ENCODE measurements at regions not wholly inside any gene's neighbourhood (a gene's known extent, or its start where the extent isn't known, plus 50 kb on each side); places are given as distances from the start of the nearest gene placed in this dataset.
"Not testable (repeated sequence)": the region's sequence is repeated elsewhere in the genome, so short reads cannot be mapped to it uniquely, and the experiment has no call there.

DNA sequence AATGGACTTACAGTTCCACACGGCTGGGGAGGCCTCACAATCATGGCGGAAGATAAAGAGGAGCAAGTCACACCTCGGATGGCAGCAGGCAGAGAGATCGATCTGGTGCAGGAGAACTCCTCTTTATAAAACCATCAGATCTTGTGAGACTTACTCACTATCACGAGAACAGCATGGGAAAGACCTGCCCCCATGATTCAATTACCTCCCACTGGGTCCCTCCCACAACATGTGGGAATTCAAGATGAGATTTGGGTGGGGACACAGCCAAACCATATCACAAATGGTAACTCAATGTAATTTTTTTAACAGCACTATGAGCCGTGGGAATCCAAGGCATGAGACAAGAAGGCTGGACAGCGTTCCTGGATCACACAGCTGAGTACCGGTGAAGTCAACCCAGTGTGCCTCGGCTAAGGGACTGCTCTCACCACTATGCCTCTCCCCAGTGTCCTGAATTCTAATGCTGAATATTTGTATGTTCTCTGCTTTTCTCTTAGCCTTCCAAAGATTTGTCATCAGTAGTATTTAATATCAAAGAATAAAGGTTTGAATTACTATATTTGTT, 84.3 kb downstream of the IRS2 start:
- DNase-seq; H3K4me1 ChIP-seq (ENCODE audit: control insufficient read depth, insufficient read depth, low read length, poor library complexity, severe bottlenecking): not testable (repeated sequence)

DNA sequence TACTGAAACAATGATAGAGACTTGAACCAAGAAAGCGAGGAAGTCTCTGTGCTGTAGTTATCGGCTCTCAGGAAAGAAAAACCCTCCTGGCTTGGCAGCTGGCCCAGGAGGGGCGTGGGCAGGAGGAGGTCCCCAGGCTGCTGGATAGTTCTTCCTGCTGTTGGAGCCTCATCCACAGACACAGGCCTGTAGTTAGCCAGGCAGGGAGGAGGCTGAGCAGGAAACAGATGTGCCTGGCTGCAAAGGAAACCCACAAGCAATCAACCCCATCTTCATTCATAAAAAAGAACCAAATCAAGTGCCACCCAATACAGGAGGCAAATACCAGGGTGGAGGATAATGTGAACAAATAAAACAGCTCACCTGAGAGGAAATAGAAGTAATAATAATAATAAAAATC, 86.2 kb downstream of the IRS2 start:
- H3K4me3 ChIP-seq (ENCODE audit: insufficient read depth, low read depth, low read length, poor library complexity, severe bottlenecking) = no peak overlapping the region
- no peak overlapping the region for H3K27ac ChIP-seq (ENCODE audit: insufficient read depth, low read length, poor library complexity, severe bottlenecking)
- no peak for DNase-seq
- no peaks in the 10 kb centered on the region for H3K36me3 ChIP-seq (ENCODE audit: control insufficient read depth, insufficient read depth, low read length)
- H3K27me3 ChIP-seq (replicated peaks; ENCODE audit: control insufficient read depth, insufficient read depth, low read length, poor library complexity, severe bottlenecking) = no peaks in the 10 kb centered on the region
- peaks cover 6% of the 10 kb centered on the region for H3K4me1 ChIP-seq (ENCODE audit: control insufficient read depth, insufficient read depth, low read length, poor library complexity, severe bottlenecking)
- no peaks in the 10 kb centered on the region for H3K9me3 ChIP-seq (ENCODE audit: control insufficient read depth, low read length)

More for the DNA sequence above, 84.3 kb downstream of the IRS2 start:
- not testable (repeated sequence) for H3K9me3 ChIP-seq (ENCODE audit: control insufficient read depth, low read length); H3K27me3 ChIP-seq (replicated peaks; ENCODE audit: control insufficient read depth, insufficient read depth, low read length, poor library complexity, severe bottlenecking); H3K4me3 ChIP-seq (ENCODE audit: insufficient read depth, low read depth, low read length, poor library complexity, severe bottlenecking); H3K36me3 ChIP-seq (ENCODE audit: control insufficient read depth, insufficient read depth, low read length); H3K27ac ChIP-seq (ENCODE audit: insufficient read depth, low read length, poor library complexity, severe bottlenecking)

- Histone ChIP-seq H3K27me3 (replicated peaks; ENCODE audit: control insufficient read depth, insufficient read depth, low read length, poor library complexity, severe bottlenecking) (no peaks in the 10 kb centered on the region), H3K9me3 (ENCODE audit: control insufficient read depth, low read length) (no peaks in the 10 kb centered on the region), H3K4me1 (ENCODE audit: control insufficient read depth, insufficient read depth, low read length, poor library complexity, severe bottlenecking) (peaks cover 6% of the 10 kb centered on the region), H3K36me3 (ENCODE audit: control insufficient read depth, insufficient read depth, low read length) (no peaks in the 10 kb centered on the region), H3K27ac (ENCODE audit: insufficient read depth, low read length, poor library complexity, severe bottlenecking) (no peak overlapping the region), H3K4me3 (ENCODE audit: insufficient read depth, low read depth, low read length, poor library complexity, severe bottlenecking) (no peak overlapping the region)
- no peak for DNase-seq
These were observed 86.7 kb downstream of the IRS2 start for GRCh38 chr13:109699628-109700071.

DNA sequence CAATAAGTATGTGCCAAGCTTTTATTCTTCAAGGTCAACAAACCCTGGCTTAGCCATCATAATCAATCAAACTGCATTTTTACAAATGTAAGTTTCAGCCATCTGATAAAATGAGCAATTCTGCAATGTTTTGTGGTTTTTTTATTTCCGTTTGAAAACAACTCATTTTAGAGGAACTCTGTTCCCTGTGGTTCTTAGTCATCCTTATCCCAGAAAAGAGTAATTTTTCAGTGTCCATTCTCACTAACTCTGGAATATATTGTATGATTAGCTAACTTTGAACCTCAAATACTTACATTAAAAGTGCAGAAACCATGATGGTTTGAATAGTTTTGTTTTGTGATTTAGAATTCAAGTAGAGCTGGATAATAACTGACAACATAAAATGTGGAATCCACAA, 87.6 kb downstream of the IRS2 start:
- H3K27ac ChIP-seq (ENCODE audit: insufficient read depth, low read length, poor library complexity, severe bottlenecking) = no peak overlapping the region

GRCh38 chr13:109697936-109698335, 88.4 kb downstream of the IRS2 start:
- Histone ChIP-seq H3K4me3 (ENCODE audit: insufficient read depth, low read depth, low read length, poor library complexity, severe bottlenecking) (no peak overlapping the region), H3K27ac (ENCODE audit: insufficient read depth, low read length, poor library complexity, severe bottlenecking) (no peak overlapping the region)

More for the DNA sequence above, 87.6 kb downstream of the IRS2 start:
- Histone ChIP-seq H3K4me3 (ENCODE audit: insufficient read depth, low read depth, low read length, poor library complexity, severe bottlenecking) (no peak overlapping the region), H3K9me3 (ENCODE audit: control insufficient read depth, low read length) (no peaks in the 10 kb centered on the region), H3K27me3 (replicated peaks; ENCODE audit: control insufficient read depth, insufficient read depth, low read length, poor library complexity, severe bottlenecking) (no peaks in the 10 kb centered on the region), H3K4me1 (ENCODE audit: control insufficient read depth, insufficient read depth, low read length, poor library complexity, severe bottlenecking) (peaks cover 6% of the 10 kb centered on the region), H3K36me3 (ENCODE audit: control insufficient read depth, insufficient read depth, low read length) (no peaks in the 10 kb centered on the region)
- DNase-seq = no peak

DNA sequence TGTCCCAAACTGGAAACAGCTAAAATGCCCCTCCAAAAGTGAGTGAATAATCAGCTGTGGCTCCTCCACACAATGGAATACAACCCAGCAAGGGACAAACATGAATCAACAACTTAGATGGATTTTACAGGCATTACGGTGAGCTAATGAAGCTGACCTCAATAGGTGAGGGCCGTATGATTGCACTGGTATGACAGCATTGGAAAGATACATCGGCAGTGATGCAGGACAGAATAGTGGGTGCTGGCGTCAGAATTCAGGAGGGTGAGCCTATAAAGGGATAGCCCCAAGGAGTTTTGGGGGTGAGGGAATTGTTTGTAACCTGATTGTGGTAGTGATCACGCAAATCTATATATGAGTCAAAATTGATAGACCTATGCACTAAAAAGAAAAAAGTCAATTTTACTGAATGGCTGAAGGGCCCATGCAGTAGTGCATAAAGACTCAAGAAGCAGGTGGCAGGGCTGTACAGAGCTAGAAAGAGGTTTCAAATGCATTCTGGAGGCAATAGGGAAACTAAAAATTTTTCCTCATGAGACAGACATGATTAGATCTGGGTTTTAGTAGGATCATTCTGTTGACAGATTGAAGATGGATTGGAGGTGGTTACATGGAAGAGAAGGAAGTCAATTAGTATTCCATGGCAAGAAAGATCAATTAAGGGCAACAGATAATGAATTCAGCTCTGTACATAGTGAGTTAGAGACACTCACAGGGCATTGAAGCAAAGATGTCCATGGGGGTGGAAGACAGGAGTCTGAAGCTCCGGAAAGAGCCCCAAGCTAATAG, 90.8 kb downstream of the IRS2 start:
- DNase-seq = no peak
- Histone ChIP-seq H3K4me1 (ENCODE audit: control insufficient read depth, insufficient read depth, low read length, poor library complexity, severe bottlenecking) (peaks cover 6% of the 10 kb centered on the region), H3K36me3 (ENCODE audit: control insufficient read depth, insufficient read depth, low read length) (no peaks in the 10 kb centered on the region), H3K27ac (ENCODE audit: insufficient read depth, low read length, poor library complexity, severe bottlenecking) (no peak overlapping the region), H3K4me3 (ENCODE audit: insufficient read depth, low read depth, low read length, poor library complexity, severe bottlenecking) (no peak overlapping the region), H3K27me3 (replicated peaks; ENCODE audit: control insufficient read depth, insufficient read depth, low read length, poor library complexity, severe bottlenecking) (no peaks in the 10 kb centered on the region), H3K9me3 (ENCODE audit: control insufficient read depth, low read length) (no peaks in the 10 kb centered on the region)

More at GRCh38 chr13:109697936-109698335, 88.4 kb downstream of the IRS2 start:
- Histone ChIP-seq H3K9me3 (ENCODE audit: control insufficient read depth, low read length) (no peaks in the 10 kb centered on the region), H3K27me3 (replicated peaks; ENCODE audit: control insufficient read depth, insufficient read depth, low read length, poor library complexity, severe bottlenecking) (no peaks in the 10 kb centered on the region), H3K36me3 (ENCODE audit: control insufficient read depth, insufficient read depth, low read length) (no peaks in the 10 kb centered on the region), H3K4me1 (ENCODE audit: control insufficient read depth, insufficient read depth, low read length, poor library complexity, severe bottlenecking) (peaks cover 6% of the 10 kb centered on the region)
- DNase-seq = no peak

- no peak overlapping the region for H3K27ac ChIP-seq (ENCODE audit: insufficient read depth, low read length, poor library complexity, severe bottlenecking)
- H3K4me3 ChIP-seq (ENCODE audit: insufficient read depth, low read depth, low read length, poor library complexity, severe bottlenecking) = no peak overlapping the region
- no peaks in the 10 kb centered on the region for H3K9me3 ChIP-seq (ENCODE audit: control insufficient read depth, low read length)
- H3K27me3 ChIP-seq (replicated peaks; ENCODE audit: control insufficient read depth, insufficient read depth, low read length, poor library complexity, severe bottlenecking) = no peaks in the 10 kb centered on the region
- no peaks in the 10 kb centered on the region for H3K36me3 ChIP-seq (ENCODE audit: control insufficient read depth, insufficient read depth, low read length)
- peaks cover 3% of the 10 kb centered on the region for H3K4me1 ChIP-seq (ENCODE audit: control insufficient read depth, insufficient read depth, low read length, poor library complexity, severe bottlenecking)
- no peak for DNase-seq
These were observed 91.4 kb downstream of the IRS2 start for GRCh38 chr13:109694972-109695371.

DNA sequence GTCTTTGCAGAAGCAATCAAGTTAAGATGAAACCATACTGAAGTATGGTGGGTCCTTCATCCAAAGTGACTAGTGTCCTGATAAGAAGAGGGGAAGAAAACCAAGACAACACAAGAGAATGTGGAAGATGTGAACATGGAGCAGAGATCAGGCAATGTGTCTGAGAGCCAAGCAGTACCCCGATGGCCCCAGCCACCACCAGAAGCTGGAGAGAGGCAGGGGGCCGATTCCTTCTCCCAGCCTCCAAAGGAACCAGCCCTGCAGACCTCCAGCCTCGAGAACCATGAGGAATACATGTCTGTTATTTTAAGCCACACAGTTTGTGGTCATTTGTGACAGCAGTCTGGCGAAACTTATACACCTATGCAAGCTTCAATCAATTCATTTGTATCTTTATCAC, 93.2 kb downstream of the IRS2 start:
- Histone ChIP-seq H3K4me1 (ENCODE audit: control insufficient read depth, insufficient read depth, low read length, poor library complexity, severe bottlenecking) (no peaks in the 10 kb centered on the region), H3K27me3 (replicated peaks; ENCODE audit: control insufficient read depth, insufficient read depth, low read length, poor library complexity, severe bottlenecking) (no peaks in the 10 kb centered on the region), H3K27ac (ENCODE audit: insufficient read depth, low read length, poor library complexity, severe bottlenecking) (no peak overlapping the region), H3K9me3 (ENCODE audit: control insufficient read depth, low read length) (no peaks in the 10 kb centered on the region), H3K36me3 (ENCODE audit: control insufficient read depth, insufficient read depth, low read length) (no peaks in the 10 kb centered on the region), H3K4me3 (ENCODE audit: insufficient read depth, low read depth, low read length, poor library complexity, severe bottlenecking) (no peak overlapping the region)
- DNase-seq = no peak

- no peaks in the 10 kb centered on the region for H3K9me3 ChIP-seq (ENCODE audit: control insufficient read depth, low read length)
- H3K4me3 ChIP-seq (ENCODE audit: insufficient read depth, low read depth, low read length, poor library complexity, severe bottlenecking) = no peak overlapping the region
- H3K27me3 ChIP-seq (replicated peaks; ENCODE audit: control insufficient read depth, insufficient read depth, low read length, poor library complexity, severe bottlenecking) = no peaks in the 10 kb centered on the region
- no peaks in the 10 kb centered on the region for H3K4me1 ChIP-seq (ENCODE audit: control insufficient read depth, insufficient read depth, low read length, poor library complexity, severe bottlenecking)
- no peak for DNase-seq
- H3K27ac ChIP-seq (ENCODE audit: insufficient read depth, low read length, poor library complexity, severe bottlenecking) = no peak overlapping the region
- H3K36me3 ChIP-seq (ENCODE audit: control insufficient read depth, insufficient read depth, low read length) = no peaks in the 10 kb centered on the region
These were observed 94.7 kb downstream of the IRS2 start for GRCh38 chr13:109691689-109692088.

Data from effector memory CD4-positive, alpha-beta T cell (primary cell).